Lower leg skin (tissue), 3 donors: ENCODE measurements at regions not wholly inside any gene's neighbourhood (a gene's known extent, or its start where the extent isn't known, plus 50 kb on each side); places are given as distances from the start of the nearest gene placed in this dataset.

ENCODE experiments used
- CTCF ChIP-seq, 3 donors: fragments of 450-650 bp; IDR thresholded peaks; one replicate each; pipeline ENCODE4 v1.5.1; 2016; ENCODE audit warnings: antibody characterized with exemption in 3 of 3, mild to moderate bottlenecking in 3 of 3, moderate library complexity in 2 of 3
- POLR2A ChIP-seq, 2 donors: fragments of 450-650 bp; IDR thresholded peaks; one replicate each; pipeline ENCODE4 v1.6.1; 2016 to 2017; ENCODE audit warnings: antibody characterized with exemption in 2 of 2, mild to moderate bottlenecking in 1 of 2, moderate library complexity in 1 of 2

DNA sequence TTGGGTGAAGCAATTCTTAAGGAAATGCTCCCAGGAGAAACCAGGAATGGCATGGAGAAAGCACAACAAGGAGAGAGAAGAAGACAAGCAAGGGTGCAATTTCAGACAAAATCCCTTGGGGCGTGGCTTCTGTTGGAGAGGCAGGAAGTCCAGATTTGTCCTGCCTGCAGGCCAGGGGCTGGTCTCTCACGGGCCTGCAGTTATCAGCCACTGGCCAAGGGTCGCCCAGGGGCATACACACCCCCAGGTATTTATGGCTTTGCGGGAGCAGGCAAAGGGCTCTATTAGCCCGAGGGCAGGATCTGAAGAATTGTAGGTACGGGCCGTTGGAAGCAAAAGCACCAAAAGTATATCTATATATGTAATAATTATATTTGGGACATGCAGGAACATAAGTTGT lies 87.7 kb downstream of the IYD start:
- TF ChIP-seq CTCF (IDR thresholded peaks at IDR 0.05) (no peak), POLR2A (IDR thresholded peaks at IDR 0.05) (no peak)
